ENCODE measurements at regions not wholly inside any gene's neighbourhood (a gene's known extent, or its start where the extent isn't known, plus 50 kb on each side); places are given as distances from the start of the nearest gene placed in this dataset.

- TF ChIP-seq TOX (CRISPR knock-in tag; IDR thresholded peaks at IDR 0.05; ENCODE audit: borderline replicate concordance) (no peak), ZFP30 (CRISPR knock-in tag; IDR thresholded peaks at IDR 0.05) (no peak), TSHZ2 (CRISPR knock-in tag; IDR thresholded peaks at IDR 0.05) (no peak), ISL1 (CRISPR knock-in tag; IDR thresholded peaks at IDR 0.05) (no peak), ZC3H10 (CRISPR knock-in tag; IDR thresholded peaks at IDR 0.05) (no peak), ZNF70 (CRISPR knock-in tag; IDR thresholded peaks at IDR 0.05) (no peak), PPARA (CRISPR knock-in tag; IDR thresholded peaks at IDR 0.05; ENCODE audit: borderline replicate concordance) (no peak)
These were observed 1444.5 kb downstream of the BRINP3 start for GRCh38 chr1:189033169-189033568.

All from SK-N-SH treated with all-trans-retinoic acid at 6 μM for 48 hours (cell line).